H9 (cell line): ENCODE measurements at regions not wholly inside any gene's neighbourhood (a gene's known extent, or its start where the extent isn't known, plus 50 kb on each side); places are given as distances from the start of the nearest gene placed in this dataset.

Source experiments
- DNase-seq: peaks from one replicate; pipeline ENCODE4 v3.0.0-alpha.2; 2017
- H2AFZ ChIP-seq: one replicate; pipeline ENCODE4 v1.6.1; 2013; ENCODE audit warnings: mild to moderate bottlenecking, low read length, control low read depth, moderate library complexity
- H2AK5ac ChIP-seq: 2 replicates; pipeline ENCODE4 v1.6.1; 2013; ENCODE audit warnings: low read length, control low read depth, mixed read lengths; ENCODE audit not compliant: insufficient read length
- H2BK120ac ChIP-seq: one replicate; pipeline ENCODE4 v1.6.1; 2013; ENCODE audit warnings: low read depth, mild to moderate bottlenecking, low read length, control low read depth, inconsistent platforms; ENCODE audit not compliant: poor library complexity, severe bottlenecking
- H2BK12ac ChIP-seq: 2 replicates; pipeline ENCODE4 v1.6.1; 2013; ENCODE audit warnings: low read length, control low read depth, mixed read lengths, low read depth; ENCODE audit not compliant: insufficient read length
- H2BK15ac ChIP-seq: 2 replicates; pipeline ENCODE4 v1.6.1; 2013; ENCODE audit warnings: low read depth, low read length, control low read depth
- H2BK20ac ChIP-seq: one replicate; pipeline ENCODE4 v1.6.1; 2013; ENCODE audit warnings: low read depth, mild to moderate bottlenecking, low read length, control low read depth, inconsistent platforms; ENCODE audit not compliant: poor library complexity, severe bottlenecking
- H2BK5ac ChIP-seq: 2 replicates; pipeline ENCODE4 v1.6.1; 2013; ENCODE audit warnings: low read length, control low read depth, mixed read lengths; ENCODE audit not compliant: insufficient read length
- H3K14ac ChIP-seq: 2 replicates; pipeline ENCODE4 v1.6.1; 2013; ENCODE audit warnings: low read length, control low read depth; ENCODE audit not compliant: insufficient read depth
- H3K18ac ChIP-seq: 2 replicates; pipeline ENCODE4 v1.6.1; 2013; ENCODE audit warnings: low read depth, mild to moderate bottlenecking, mixed read lengths, low read length, control low read depth; ENCODE audit not compliant: insufficient read length
- H3K23ac ChIP-seq: 2 replicates; pipeline ENCODE4 v1.6.1; 2013; ENCODE audit warnings: low read length, control low read depth, mixed read lengths, low read depth; ENCODE audit not compliant: insufficient read length
- H3K23me2 ChIP-seq: 2 replicates; pipeline ENCODE4 v1.6.1; 2013; ENCODE audit warnings: low read depth, mild to moderate bottlenecking, mixed read lengths, low read length, control low read depth; ENCODE audit not compliant: insufficient read length, poor library complexity, severe bottlenecking
- H3K27ac ChIP-seq: 2 replicates; pipeline ENCODE4 v1.5.1; 2013; ENCODE audit warnings: low read length, control low read depth, mixed read lengths, low read depth; ENCODE audit not compliant: insufficient read length
- H3K27me3 ChIP-seq: 2 replicates; pipeline ENCODE4 v1.6.1; 2013; ENCODE audit warnings: low read length, control low read depth, inconsistent platforms; ENCODE audit not compliant: insufficient read depth
- H3K4ac ChIP-seq: 2 replicates; pipeline ENCODE4 v1.6.1; 2013; ENCODE audit warnings: low read depth, mild to moderate bottlenecking, control low read depth, inconsistent platforms, low read length, moderate library complexity
- H3K4me1 ChIP-seq: 2 replicates; pipeline ENCODE4 v1.6.1; 2013; ENCODE audit warnings: low read length, control low read depth, inconsistent platforms; ENCODE audit not compliant: insufficient read depth
- H3K4me2 ChIP-seq: 2 replicates; pipeline ENCODE4 v1.6.1; 2013; ENCODE audit warnings: low read length, control low read depth, mixed read lengths; ENCODE audit not compliant: insufficient read length, insufficient read depth
- H3K56ac ChIP-seq: 2 replicates; pipeline ENCODE4 v1.6.1; 2013; ENCODE audit warnings: low read depth, mild to moderate bottlenecking, mixed read lengths, low read length, control low read depth; ENCODE audit not compliant: insufficient read length
- H3K79me1 ChIP-seq: 2 replicates; pipeline ENCODE4 v1.6.1; 2013; ENCODE audit warnings: low read depth, mild to moderate bottlenecking, moderate library complexity, low read length, control low read depth, inconsistent platforms; ENCODE audit not compliant: insufficient read depth, poor library complexity, severe bottlenecking
- H3K79me2 ChIP-seq: 2 replicates; pipeline ENCODE4 v1.6.1; 2013; ENCODE audit warnings: low read length, control low read depth, inconsistent platforms; ENCODE audit not compliant: insufficient read depth
- H3K9ac ChIP-seq: 2 replicates; pipeline ENCODE4 v1.6.1; 2013; ENCODE audit warnings: low read length, control low read depth, mixed read lengths; ENCODE audit not compliant: insufficient read length; ENCODE audit errors: extremely low read depth
- H3K9me3 ChIP-seq: one replicate; pipeline ENCODE4 v1.6.1; 2013; ENCODE audit warnings: low read depth, low read length, inconsistent platforms; ENCODE audit not compliant: control insufficient read depth
- H3T11ph ChIP-seq: one replicate; pipeline ENCODE4 v1.6.1; 2013; ENCODE audit warnings: mild to moderate bottlenecking, low read length, control low read depth, inconsistent platforms
- H4K20me1 ChIP-seq: one replicate; pipeline ENCODE4 v1.6.1; 2013; ENCODE audit not compliant: control insufficient read depth, insufficient read length, insufficient read depth
- H4K5ac ChIP-seq: 2 replicates; pipeline ENCODE4 v1.6.1; 2013; ENCODE audit warnings: low read depth, mild to moderate bottlenecking, mixed read lengths, low read length, control low read depth; ENCODE audit not compliant: insufficient read length
- H4K8ac ChIP-seq: replicated peaks from 2 replicates; pipeline ENCODE4 v1.6.1; 2013; ENCODE audit warnings: low read length, control low read depth, mixed read lengths, low read depth; ENCODE audit not compliant: insufficient read length
- H4K91ac ChIP-seq: 2 replicates; pipeline ENCODE4 v1.6.1; 2013; ENCODE audit warnings: low read depth, mild to moderate bottlenecking, moderate library complexity, mixed read lengths, low read length, control low read depth; ENCODE audit not compliant: insufficient read length
- H3K27ac Mint-ChIP-seq, 3 experiments: 2 replicates in 2 of 3; 3 replicates in 1 of 3; pipeline ENCODE4 v1.8.0; 2020 to 2021; ENCODE audit warnings: mixed read lengths in 3 of 3, mild to moderate bottlenecking in 1 of 3, moderate library complexity in 1 of 3
- H3K27me3 Mint-ChIP-seq: 2 replicates; pipeline ENCODE4 v1.8.0; 2021; ENCODE audit warnings: low read depth, mild to moderate bottlenecking, moderate library complexity, mixed read lengths
- H3K36me3 Mint-ChIP-seq, 3 experiments: 2 replicates in 2 of 3; 3 replicates in 1 of 3; pipeline ENCODE4 v1.8.0; 2020 to 2021; ENCODE audit warnings: low read depth in 3 of 3, mixed read lengths in 3 of 3; ENCODE audit not compliant: insufficient read depth in 1 of 3
- H3K4me1 Mint-ChIP-seq, 2 experiments: 2 replicates each; pipeline ENCODE4 v1.8.0; 2020; ENCODE audit warnings: mixed read lengths in 2 of 2
- H3K4me3 Mint-ChIP-seq, 2 experiments: 2 replicates in 1 of 2; 3 replicates in 1 of 2; pipeline ENCODE4 v1.8.0; 2020 to 2021; ENCODE audit warnings: mild to moderate bottlenecking in 2 of 2, mixed read lengths in 2 of 2, moderate library complexity in 1 of 2
- H3K9me3 Mint-ChIP-seq, 2 experiments: 2 replicates in 1 of 2; 3 replicates in 1 of 2; pipeline ENCODE4 v1.8.0; 2020; ENCODE audit warnings: mild to moderate bottlenecking in 2 of 2, mixed read lengths in 2 of 2, moderate library complexity in 1 of 2
- CTCF ChIP-seq: fragments of 200-600 bp; sonication (generic); conservative IDR thresholded peaks from 3 replicates; pipeline ENCODE4 v1.8.0; 2021; ENCODE audit warnings: antibody characterized with exemption, mild to moderate bottlenecking
- WGBS: extraction: QIAGEN DNeasy Blood & Tissue Kit; methylation state at CpG from one replicate; pipeline ENCODE4 v1.1.7; 2013; ENCODE audit warnings: missing lambda C conversion rate, low lambda C conversion rate, mixed read lengths; ENCODE audit not compliant: insufficient read length; ENCODE audit errors: extremely low coverage; 5-methylcytosine and 5-hydroxymethylcytosine counted together

- no peak overlapping the region for H4K8ac ChIP-seq
- H4K5ac ChIP-seq = no peak overlapping the region
- no peak overlapping the region for H4K91ac ChIP-seq
- H3K14ac ChIP-seq = no peak overlapping the region
- Mint-ChIP-seq H3K27ac (no peak overlapping the region), H3K9me3 (peaks cover 0 to 4% of the 10 kb centered on the region in 2 experiments; a peak in 2 of 5 replicates), H3K27me3 (no peaks in the 10 kb centered on the region; the same call in none of the 2 replicates), H3K36me3 (no peaks in the 10 kb centered on the region), H3K4me3 (no peak overlapping the region), H3K4me1 (peaks cover 10 to 25% of the 10 kb centered on the region in 2 experiments)
- no peak overlapping the region for H3K4me2 ChIP-seq
- H3K27me3 ChIP-seq = no peaks in the 10 kb centered on the region
- H3K23me2 ChIP-seq = no peaks in the 10 kb centered on the region
- H2BK15ac ChIP-seq = no peak overlapping the region
- H2AK5ac ChIP-seq = no peak overlapping the region
- H2BK5ac ChIP-seq = no peak overlapping the region
- H2AFZ ChIP-seq = no peak overlapping the region
- H4K20me1 ChIP-seq = no peaks in the 10 kb centered on the region
- H3K23ac ChIP-seq = no peak overlapping the region
- no peak overlapping the region for H3K9ac ChIP-seq
- H3K79me1 ChIP-seq = no peaks in the 10 kb centered on the region
- no peak overlapping the region for H3K4ac ChIP-seq
- H2BK12ac ChIP-seq = no peak overlapping the region
- H3K79me2 ChIP-seq = no peaks in the 10 kb centered on the region
- no CpG with 5 or more reads among the region's 9 CpGs for WGBS
- no peak for TF ChIP-seq CTCF
- H3K18ac ChIP-seq = no peak overlapping the region
- no peak overlapping the region for H2BK120ac ChIP-seq
- no peak overlapping the region for H2BK20ac ChIP-seq
- H3K4me1 ChIP-seq = no peaks in the 10 kb centered on the region
- DNase-seq = no peak
- H3K27ac ChIP-seq = no peak overlapping the region
- no peak overlapping the region for H3T11ph ChIP-seq
- H3K56ac ChIP-seq = no peak overlapping the region
- H3K9me3 ChIP-seq = no peaks in the 10 kb centered on the region
Measured at GRCh38 chr6:11320914-11321597, 88.6 kb upstream of the NEDD9 start.
